Left lung (tissue), 4 donors: ENCODE measurements at regions not wholly inside any gene's neighbourhood (a gene's known extent, or its start where the extent isn't known, plus 50 kb on each side); places are given as distances from the start of the nearest gene placed in this dataset.
A peak's percentile ranks its signal among the peaks of the same experiment; 100 is the strongest.

Experiments
- ATAC-seq: fragments of 200-7000 bp; cut with Tn5 transposase; one replicate; pipeline ENCODE4 v1.9.1; 2020; ENCODE audit warnings: moderate library complexity
- DNase-seq, 4 donors: peaks; one replicate each; pipeline ENCODE4 v3.0.0-alpha.2; 2013 to 2020
- H3K27ac ChIP-seq, 2 donors: fragments of 200-600 bp; sonication (generic) in 1 of 2; one replicate each; pipeline versions ENCODE4 v1.5.0 to v1.8.0; 2020 to 2021
- H3K27me3 ChIP-seq, 2 donors: fragments of 200-600 bp; sonication (generic) in 1 of 2; one replicate each; pipeline versions ENCODE4 v1.5.0 to v1.8.0; 2020 to 2021
- H3K36me3 ChIP-seq, 2 donors: fragments of 200-600 bp; sonication (generic) in 1 of 2; one replicate each; pipeline versions ENCODE4 v1.5.0 to v1.8.0; 2020 to 2021
- H3K4me1 ChIP-seq, 2 donors: fragments of 200-600 bp; one replicate each; pipeline ENCODE4 v1.8.0; 2021
- H3K4me3 ChIP-seq, 2 donors: fragments of 200-600 bp; sonication (generic) in 1 of 2; one replicate each; pipeline versions ENCODE4 v1.5.0 to v1.8.0; 2020 to 2021; ENCODE audit warnings: mild to moderate bottlenecking in 1 of 2
- H3K9me3 ChIP-seq, 2 donors: fragments of 200-600 bp; sonication (generic) in 1 of 2; one replicate each; pipeline versions ENCODE4 v1.5.0 to v1.8.0; 2020 to 2021
- intact Hi-C, 2 donors: fragments of 100-400 bp; cut with DNase I; formaldehyde crosslinking; loops; one replicate each; pipeline versions ENCODE4 v1.11.2 to v1.14.2; 2022
- TF ChIP-seq, protein P1 (sequence below), 2 donors: fragments of 200-600 bp; sonication (generic) in 1 of 2; IDR thresholded peaks; one replicate each; pipeline versions ENCODE4 v1.5.0 to v1.8.0; 2021; ENCODE audit warnings: antibody characterized with exemption in 2 of 2
- donor health status: DM: no; HTN: yes; CAD: no.
- donor health status: DM: no; HTN: no; CAD: no.

DNA sequence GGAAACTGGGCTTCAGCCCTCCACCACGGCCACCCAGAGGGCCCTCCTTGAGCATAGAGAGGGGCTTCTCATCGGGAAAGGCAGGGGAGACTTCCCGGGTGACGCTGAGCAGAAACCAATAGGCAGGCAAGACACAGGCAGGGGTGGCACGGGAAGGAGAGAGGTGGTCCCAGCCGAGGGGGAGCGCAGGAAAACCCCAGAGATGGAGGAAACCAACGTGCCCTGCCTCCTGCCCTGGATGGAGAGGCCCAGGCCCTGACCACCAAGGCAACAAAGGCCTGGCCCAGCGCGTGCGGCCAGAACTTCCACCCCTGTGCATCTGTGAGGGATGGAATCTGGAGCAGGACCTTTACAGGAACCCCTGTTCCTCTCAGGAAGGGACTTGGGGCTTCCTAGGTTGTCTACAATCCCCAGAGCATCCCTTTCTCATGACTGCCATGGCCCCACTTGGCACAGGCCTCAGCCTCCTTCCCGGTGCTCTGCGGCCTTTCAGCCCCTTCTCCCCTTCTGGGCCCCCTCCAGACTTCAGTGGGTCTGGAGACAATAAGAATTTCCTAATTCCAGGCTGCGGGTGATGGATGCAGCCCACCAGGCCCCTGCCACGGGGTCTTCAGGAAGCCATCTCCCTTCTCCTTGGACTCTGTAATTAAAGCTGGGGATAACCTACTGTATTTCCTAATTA lies 137.0 kb upstream of the RET start:
- intact Hi-C loops: no loop called here
- Histone ChIP-seq H3K9me3 (no peaks in the 10 kb centered on the region), H3K4me1 (no peaks in the 10 kb centered on the region), H3K27ac (no peak overlapping the region), H3K4me3 (no peak overlapping the region), H3K36me3 (no peaks in the 10 kb centered on the region), H3K27me3 (peaks cover 0 to 20% of the 10 kb centered on the region in 2 donors)
- no peak for ATAC-seq
- TF ChIP-seq, protein P1, sequence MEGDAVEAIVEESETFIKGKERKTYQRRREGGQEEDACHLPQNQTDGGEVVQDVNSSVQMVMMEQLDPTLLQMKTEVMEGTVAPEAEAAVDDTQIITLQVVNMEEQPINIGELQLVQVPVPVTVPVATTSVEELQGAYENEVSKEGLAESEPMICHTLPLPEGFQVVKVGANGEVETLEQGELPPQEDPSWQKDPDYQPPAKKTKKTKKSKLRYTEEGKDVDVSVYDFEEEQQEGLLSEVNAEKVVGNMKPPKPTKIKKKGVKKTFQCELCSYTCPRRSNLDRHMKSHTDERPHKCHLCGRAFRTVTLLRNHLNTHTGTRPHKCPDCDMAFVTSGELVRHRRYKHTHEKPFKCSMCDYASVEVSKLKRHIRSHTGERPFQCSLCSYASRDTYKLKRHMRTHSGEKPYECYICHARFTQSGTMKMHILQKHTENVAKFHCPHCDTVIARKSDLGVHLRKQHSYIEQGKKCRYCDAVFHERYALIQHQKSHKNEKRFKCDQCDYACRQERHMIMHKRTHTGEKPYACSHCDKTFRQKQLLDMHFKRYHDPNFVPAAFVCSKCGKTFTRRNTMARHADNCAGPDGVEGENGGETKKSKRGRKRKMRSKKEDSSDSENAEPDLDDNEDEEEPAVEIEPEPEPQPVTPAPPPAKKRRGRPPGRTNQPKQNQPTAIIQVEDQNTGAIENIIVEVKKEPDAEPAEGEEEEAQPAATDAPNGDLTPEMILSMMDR (IDR thresholded peaks at IDR 0.05): no peak
- DNase-seq: peak in 1 of 4 donors; percentile 43

DNA sequence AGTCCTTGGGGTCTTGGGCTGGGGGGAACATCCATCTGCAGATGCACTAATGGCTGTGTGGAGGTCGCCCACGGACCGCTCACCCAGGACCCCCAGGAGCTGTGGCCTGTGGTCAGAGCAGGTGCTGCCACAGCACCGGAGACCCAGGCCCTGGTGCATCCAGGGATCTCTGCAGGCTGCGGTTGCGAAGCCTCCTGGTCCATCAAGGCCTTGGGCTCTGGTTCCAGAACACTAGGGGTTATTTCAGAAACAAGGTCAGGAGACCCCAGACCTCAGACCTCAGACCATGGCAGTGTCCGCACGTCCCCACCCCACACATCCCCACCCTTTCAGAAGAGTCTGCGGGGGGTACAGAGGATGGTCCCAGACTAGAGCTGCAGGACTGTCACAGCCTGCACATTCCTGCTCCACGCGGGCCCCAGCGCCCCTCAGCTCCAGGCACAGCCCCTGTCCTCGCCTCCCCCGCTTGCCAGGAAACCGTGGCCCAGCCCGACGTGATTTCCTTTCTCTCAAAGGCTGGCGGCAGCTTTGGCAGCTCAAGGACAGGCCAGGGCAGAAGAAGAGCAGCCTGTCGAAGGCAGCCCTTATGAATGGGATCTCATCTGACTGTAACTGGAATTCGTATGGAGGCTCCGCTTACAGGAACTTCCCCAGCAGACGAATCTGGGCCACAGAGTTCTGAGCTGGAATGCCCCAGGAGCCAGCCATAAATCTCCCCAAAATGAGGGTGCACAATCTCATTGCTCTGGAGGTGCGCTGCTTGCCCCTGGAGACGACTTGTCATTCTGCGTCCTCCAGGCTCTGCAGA lies 136.2 kb upstream of the RET start:
- Histone ChIP-seq H3K27me3 (peaks cover 0 to 15% of the 10 kb centered on the region in 2 donors), H3K36me3 (no peaks in the 10 kb centered on the region), H3K27ac (no peak overlapping the region), H3K4me3 (no peak overlapping the region), H3K9me3 (no peaks in the 10 kb centered on the region), H3K4me1 (no peaks in the 10 kb centered on the region)
- no peak for ATAC-seq
- DNase-seq: peak in 1 of 4 donors; percentile 66
- TF ChIP-seq, protein P1 (IDR thresholded peaks at IDR 0.05): no peak
- intact Hi-C loops: no loop called here

DNA sequence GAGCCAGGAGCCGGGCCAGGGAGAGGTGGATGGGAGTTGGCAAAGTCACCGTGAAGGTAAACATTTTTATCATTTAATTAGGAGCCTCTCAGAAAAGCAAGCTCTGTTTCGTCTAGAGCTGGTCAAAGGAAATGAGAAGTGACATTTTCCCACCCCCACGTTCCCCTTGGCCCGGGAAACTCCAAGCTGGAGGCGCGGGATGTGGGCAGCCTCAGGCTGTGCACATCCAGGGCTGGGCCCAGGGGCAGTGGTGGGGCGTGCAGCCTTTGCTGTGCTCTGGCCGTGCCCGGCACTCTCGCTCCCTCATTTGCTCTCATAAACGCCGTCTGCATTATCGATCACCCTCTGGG lies 135.6 kb upstream of the RET start:
- peak in 1 of 4 donors; percentile 74 for DNase-seq
- no peak for ATAC-seq
- Histone ChIP-seq H3K27me3 (peaks cover 0 to 9% of the 10 kb centered on the region in 2 donors), H3K36me3 (no peaks in the 10 kb centered on the region), H3K4me1 (no peaks in the 10 kb centered on the region), H3K27ac (no peak overlapping the region), H3K4me3 (no peak overlapping the region), H3K9me3 (no peaks in the 10 kb centered on the region)
- intact Hi-C loops: no loop called here
- TF ChIP-seq, protein P1 (IDR thresholded peaks at IDR 0.05): no peak

DNA sequence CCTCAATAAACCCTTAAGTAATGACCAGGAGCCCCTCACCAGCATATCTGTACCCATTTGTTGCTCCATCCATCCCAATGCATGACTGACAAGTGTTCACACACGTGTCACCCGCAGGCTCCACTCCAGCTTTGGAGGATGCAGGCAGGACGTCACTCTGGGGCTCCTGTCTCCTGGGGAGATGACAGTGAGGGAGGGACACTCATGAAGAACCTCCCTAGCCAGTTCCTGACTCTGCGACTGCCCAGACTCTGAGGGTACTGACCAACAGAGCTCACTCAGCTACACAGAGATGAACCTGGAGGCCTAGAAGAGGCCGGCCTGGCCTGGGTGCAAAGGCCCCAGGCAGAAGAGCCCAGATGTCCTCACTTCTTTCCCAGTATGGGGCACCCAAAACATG lies 135.1 kb upstream of the RET start:
- peaks cover 0 to 4% of the 10 kb centered on the region in 2 donors for H3K27me3 ChIP-seq
- intact Hi-C loops: no loop called here
- ATAC-seq (no peak), DNase-seq (no peak)
- H3K4me1 ChIP-seq: no peaks in the 10 kb centered on the region
- H3K4me3 ChIP-seq: no peak overlapping the region
- TF ChIP-seq, protein P1 (IDR thresholded peaks at IDR 0.05): no peak
- H3K36me3 ChIP-seq: no peaks in the 10 kb centered on the region
- no peak overlapping the region for H3K27ac ChIP-seq
- no peaks in the 10 kb centered on the region for H3K9me3 ChIP-seq

DNA sequence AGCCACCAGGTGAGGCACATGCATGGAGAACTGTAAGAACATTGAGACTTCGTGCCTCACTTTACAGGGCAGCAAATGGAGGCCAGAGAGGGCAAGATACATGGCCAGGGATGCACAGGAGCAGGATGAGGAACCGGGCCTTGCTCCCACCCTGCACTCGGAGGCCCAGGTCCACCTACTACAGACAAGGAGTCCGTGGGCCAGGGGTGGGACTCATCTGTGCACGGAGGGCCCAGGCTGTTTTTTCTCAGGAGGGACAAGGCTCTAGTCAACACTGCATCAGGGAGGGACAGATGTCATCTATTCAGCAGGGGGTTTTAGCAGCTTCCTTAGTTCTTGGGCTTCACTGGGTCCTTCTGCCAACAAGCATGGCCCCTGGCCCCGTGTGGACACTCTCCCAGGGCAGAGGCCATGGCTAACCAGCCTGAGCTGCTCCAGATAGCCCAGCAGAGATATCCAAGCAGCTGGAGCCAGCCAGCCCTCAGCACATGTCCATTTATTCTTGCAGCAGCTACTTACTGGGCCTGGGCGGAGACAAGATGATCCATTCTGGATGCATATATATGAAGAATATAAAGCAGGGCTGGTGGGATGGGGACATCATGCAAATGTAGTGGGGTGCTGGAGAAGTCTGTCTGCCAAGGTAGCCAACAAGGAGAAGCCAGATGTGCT lies 134.5 kb upstream of the RET start:
- Histone ChIP-seq H3K27ac (no peak overlapping the region), H3K4me3 (no peak overlapping the region), H3K9me3 (peaks cover 0 to 1% of the 10 kb centered on the region in 2 donors), H3K27me3 (no peaks in the 10 kb centered on the region), H3K36me3 (no peaks in the 10 kb centered on the region), H3K4me1 (no peaks in the 10 kb centered on the region)
- ATAC-seq (no peak), DNase-seq (peak in 1 of 4 donors; percentile 50)
- intact Hi-C loops: no loop called here
- TF ChIP-seq, protein P1 (IDR thresholded peaks at IDR 0.05): no peak
